Inflammatory macrophage treated with lipopolysaccharide for 1 hour (primary cell): ENCODE measurements at regions not wholly inside any gene's neighbourhood (a gene's known extent, or its start where the extent isn't known, plus 50 kb on each side); places are given as distances from the start of the nearest gene placed in this dataset.
"Not testable (repeated sequence)": the region's sequence is repeated elsewhere in the genome, so short reads cannot be mapped to it uniquely, and the experiment has no call there.

Experiments used
- DNase-seq, 2 donors: peaks; one replicate each; pipeline ENCODE4 v3.0.0-alpha.2; 2020 to 2022

- DNase-seq: no peak
These were observed 560.4 kb upstream of the SYNCRIP start for GRCh38 chr6:86203044-86203443.

GRCh38 chr6:86193821-86194220 is 551.1 kb upstream of the SYNCRIP start:
- no peak for DNase-seq

- no peak for DNase-seq
These were observed 549.4 kb upstream of the SYNCRIP start for GRCh38 chr6:86192123-86192522.

DNA sequence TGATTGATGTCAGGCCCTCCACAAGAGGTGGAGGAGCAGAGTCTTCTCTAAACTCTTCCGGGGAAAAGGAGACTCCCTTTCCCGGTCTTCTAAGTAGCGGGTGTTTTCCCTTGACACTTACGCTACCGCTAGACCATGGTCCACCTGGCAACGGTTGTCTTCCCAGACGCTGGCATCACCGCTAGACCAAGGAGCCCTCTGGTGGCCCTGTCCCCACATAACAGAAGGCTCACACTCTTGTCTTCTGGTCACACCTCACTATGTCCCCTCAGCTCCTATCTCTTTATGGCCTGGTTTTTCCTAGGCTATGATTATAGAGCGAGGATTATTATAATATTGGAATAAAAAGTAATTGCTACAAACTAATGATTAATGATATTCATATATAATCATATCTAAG is 532.5 kb upstream of the SYNCRIP start:
- DNase-seq: not testable (repeated sequence)

- no peak for DNase-seq
These were observed 512.2 kb upstream of the SYNCRIP start for GRCh38 chr6:86154852-86155251.

- no peak for DNase-seq
These were observed 510.8 kb upstream of the SYNCRIP start for GRCh38 chr6:86153521-86153920.

DNA sequence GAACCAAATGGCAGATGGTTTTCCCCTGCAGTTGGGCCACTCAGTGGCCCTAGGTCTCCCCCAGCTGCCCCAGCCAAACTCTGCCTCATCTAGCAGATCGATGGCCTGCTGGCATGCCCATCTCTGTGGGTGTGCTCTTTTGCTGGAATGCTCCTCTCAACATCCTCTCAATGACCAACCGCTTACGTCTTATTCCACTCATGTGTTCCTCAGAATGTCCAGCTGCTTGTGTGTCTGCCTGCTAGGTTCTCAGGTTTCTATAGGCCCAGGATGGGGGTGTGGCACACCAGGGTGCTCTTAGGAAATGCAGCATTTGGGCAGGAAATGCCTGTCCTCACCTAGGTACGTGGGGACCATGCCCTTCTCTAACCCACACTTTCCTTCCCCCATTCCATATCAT is 509.9 kb upstream of the SYNCRIP start:
- no peak for DNase-seq

DNA sequence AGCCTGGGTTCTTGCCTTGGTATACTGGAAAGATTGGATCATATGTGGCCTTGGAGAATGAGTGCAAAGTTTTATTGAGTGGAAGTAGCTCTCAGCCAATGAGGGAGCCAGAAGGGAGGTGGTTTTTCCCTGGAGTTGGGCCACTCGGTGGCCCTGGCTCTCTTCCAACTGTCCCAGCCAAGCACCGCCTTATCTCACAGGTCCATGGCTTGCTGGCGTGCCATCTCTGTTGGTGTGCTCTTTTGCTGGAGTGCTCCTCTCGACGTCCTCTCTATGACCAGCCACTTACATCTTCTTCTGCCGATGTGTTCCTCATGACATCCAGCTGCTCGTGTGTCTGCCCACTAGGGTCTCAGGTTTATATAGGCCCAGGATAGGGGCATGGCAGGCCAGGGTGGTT is 505.9 kb upstream of the SYNCRIP start:
- no peak for DNase-seq

- DNase-seq: no peak
These were observed 505.2 kb upstream of the SYNCRIP start for GRCh38 chr6:86147859-86148258.

DNA sequence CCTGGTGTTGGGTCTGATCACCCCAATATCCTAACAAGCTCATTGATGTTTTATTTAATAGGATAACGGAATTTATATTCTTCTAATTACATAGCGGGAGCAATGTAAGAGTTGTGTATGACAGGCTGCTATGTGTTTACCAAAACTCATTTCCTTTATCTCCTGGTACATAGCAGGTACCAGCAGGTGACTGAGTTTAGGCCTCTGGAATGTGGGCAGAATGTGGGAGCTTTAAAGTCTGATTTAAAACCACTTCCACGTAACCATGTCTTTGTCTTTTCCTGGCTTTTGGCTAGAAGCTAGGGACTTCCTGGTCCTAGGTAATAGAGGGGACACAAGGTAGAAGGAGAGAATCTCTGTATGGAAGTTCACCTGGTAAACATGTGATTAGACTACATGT is 504.6 kb upstream of the SYNCRIP start:
- DNase-seq: no peak

- not testable (repeated sequence) for DNase-seq
These were observed 504.1 kb upstream of the SYNCRIP start for GRCh38 chr6:86146751-86147150.

GRCh38 chr6:86142326-86142725 is 499.6 kb upstream of the SYNCRIP start:
- no peak for DNase-seq

- no peak for DNase-seq
These were observed 485.6 kb upstream of the SYNCRIP start for GRCh38 chr6:86128130-86128814.

GRCh38 chr6:86122086-86122485 is 479.4 kb upstream of the SYNCRIP start:
- DNase-seq: no peak

DNA sequence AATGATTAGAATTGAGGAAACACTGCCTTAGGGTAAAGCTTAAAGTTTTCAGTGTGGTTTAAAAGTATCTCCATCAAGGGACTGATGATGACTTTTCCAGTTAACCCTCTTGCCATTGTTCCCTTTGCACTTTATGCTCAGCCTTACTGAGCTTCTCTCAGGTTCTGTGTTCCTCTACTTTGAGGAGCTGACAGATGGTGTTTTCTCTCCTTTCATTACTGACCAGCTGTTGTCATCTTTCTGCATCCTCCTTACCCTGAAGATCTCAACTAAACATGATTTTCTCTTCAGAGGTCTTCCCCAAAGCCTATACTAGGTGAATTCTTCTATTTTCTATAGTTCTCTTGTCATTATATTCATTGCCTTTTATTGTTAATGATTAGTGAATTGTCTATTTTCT is 475.6 kb upstream of the SYNCRIP start:
- no peak for DNase-seq

DNA sequence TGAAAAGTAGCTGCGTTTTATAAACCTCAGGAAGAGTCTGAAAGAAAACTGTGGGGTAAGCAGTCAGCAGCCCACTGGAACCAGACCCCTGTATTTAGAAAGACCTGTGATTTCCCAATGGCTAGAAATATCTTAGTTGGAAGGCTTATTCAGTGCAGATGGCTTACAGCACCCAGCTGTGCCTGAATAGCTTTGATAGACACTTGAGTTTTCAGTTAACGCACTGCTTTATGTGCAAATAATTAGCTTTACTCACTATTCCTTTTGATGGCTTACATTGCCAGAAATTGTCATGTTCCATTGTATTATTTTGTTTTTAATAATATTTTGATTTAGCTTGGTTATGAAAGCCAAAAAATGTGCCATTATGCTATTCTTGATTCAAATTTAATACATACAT is 465.3 kb upstream of the SYNCRIP start:
- no peak for DNase-seq

GRCh38 chr6:86087954-86088353 is 445.3 kb upstream of the SYNCRIP start:
- no peak for DNase-seq

GRCh38 chr6:86079938-86080337 is 437.3 kb upstream of the SYNCRIP start:
- DNase-seq: no peak

- DNase-seq: no peak
These were observed 427.5 kb upstream of the SYNCRIP start for GRCh38 chr6:86070151-86070550.

- DNase-seq: not testable (repeated sequence)
These were observed 422.3 kb upstream of the SYNCRIP start for GRCh38 chr6:86065002-86065401.

DNA sequence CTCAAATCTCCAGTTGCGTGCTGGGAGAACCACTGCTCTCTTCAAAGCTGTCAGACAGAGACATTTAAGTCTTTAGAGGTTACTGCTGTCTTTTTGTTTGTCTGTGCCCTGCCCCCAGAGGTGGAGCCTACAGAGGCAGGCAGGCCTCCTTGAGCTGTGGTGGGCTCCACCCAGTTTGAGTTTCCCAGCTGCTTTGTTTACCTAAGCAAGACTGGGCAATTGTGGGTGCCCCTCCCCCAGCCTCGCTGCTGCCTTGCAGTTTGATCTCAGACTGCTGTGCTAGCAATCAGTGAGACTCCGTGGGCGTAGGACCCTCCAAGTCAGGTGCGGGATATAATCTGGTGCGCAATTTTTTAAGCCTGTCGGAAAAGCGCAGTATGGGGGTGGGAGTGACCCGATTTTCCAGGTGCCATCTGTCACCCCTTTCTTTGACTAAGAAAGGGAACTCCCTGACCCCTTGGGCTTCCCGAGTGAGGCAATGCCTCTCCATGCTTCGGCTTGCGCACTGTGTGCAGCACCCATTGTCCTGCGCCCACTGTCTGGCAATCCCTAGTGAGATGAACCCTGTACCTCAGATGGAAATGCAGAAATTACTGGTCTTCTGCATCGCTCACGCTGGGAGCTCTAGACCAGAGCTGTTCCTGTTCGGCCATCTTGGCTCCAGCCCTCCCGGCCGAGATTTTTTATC is 414.8 kb upstream of the SYNCRIP start:
- not testable (repeated sequence) for DNase-seq

DNA sequence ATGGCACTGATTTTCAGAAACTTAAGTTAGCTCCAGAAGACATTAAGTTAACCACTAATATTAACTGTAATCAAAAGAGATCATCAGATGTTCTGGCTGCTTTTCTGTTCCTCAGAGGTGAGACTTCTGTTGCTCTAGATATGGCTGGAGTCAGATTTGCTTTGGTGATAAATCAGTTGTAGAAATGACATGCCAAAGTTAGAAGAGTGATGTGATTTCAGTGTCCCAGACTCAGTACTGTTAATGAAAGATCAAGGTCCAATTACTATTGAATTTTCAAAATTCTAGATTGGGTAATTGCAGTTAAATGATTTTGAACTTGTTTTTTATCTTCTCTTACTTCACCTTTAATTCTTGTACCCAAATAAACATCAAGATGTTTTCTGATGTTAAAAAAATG is 402.4 kb upstream of the SYNCRIP start:
- DNase-seq: no peak

- no peak for DNase-seq
These were observed 399.5 kb upstream of the SYNCRIP start for GRCh38 chr6:86042214-86042613.

- DNase-seq: no peak
These were observed 389.0 kb upstream of the SYNCRIP start for GRCh38 chr6:86031713-86032112.

- DNase-seq: no peak
These were observed 388.2 kb upstream of the SYNCRIP start for GRCh38 chr6:86030875-86031274.
